ENCODE measurements at regions not wholly inside any gene's neighbourhood (a gene's known extent, or its start where the extent isn't known, plus 50 kb on each side); places are given as distances from the start of the nearest gene placed in this dataset.

DNA sequence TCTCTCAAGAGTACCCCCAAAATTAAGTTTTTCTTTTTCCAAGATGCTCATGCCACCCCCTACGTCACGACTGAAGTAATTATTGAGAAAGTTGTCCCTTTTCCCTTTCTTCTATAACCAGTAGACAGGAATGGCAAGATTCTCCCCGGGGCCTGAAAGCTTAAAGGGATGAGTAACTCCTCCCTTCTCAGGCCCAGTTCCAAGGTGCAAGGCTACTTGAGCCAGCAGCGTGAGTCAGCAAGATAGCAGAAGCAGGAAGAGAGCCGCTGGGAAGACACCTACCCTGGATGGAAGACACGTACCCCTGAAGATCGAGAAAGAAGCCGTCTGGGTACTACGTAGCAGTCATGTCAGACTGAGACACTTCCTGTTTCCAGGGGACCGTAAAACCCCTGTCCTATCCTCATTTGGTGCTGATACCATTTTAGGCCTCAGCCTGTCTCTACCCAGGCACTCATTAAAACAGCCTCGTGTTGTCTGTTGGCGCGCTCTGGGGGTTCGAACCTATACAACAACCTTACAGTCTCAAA, 241.0 kb downstream of the ADGRG6 start:
- Mint-ChIP-seq H3K27me3 (ENCODE audit: low read depth) (no peaks in the 10 kb centered on the region), H3K27ac (no peak overlapping the region)

DNA sequence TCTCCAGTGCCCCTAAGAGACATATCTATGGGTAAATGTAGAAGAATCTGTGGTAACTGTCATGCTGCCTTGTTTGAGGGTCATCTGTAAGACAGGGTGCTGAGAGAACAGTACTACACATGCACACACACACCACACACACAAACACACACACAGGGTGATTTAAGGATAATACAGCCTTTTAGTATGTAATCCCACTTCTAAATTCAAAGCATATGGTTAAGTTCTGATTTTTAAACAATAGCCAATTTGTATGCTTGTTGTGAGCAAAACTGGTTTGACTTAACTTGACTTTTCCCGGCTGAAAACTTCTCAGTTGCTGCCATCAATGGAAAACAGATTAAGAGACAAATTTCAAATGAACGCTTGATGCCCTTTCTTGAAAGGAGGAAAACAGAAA, 241.8 kb downstream of the ADGRG6 start:
- H3K9me3 Mint-ChIP-seq, result no peaks in the 10 kb centered on the region
- no peaks in the 10 kb centered on the region for H3K36me3 Mint-ChIP-seq (ENCODE audit: insufficient read depth in 2 of 2)
- H3K27ac Mint-ChIP-seq, result no peak overlapping the region
- H3K27me3 Mint-ChIP-seq (ENCODE audit: low read depth), result no peaks in the 10 kb centered on the region
- H3K4me3 Mint-ChIP-seq, result no peak overlapping the region
- ATAC-seq (replicated peaks in 1 of 2), result no peak
- peaks cover 33% of the 10 kb centered on the region for H3K4me1 Mint-ChIP-seq (ENCODE audit: low read depth)
- no peak for DNase-seq

More for the DNA sequence above, 241.0 kb downstream of the ADGRG6 start:
- Mint-ChIP-seq H3K36me3 (ENCODE audit: insufficient read depth in 2 of 2) (peaks cover 0 to 4% of the 10 kb centered on the region in 2 donors), H3K4me3 (no peak overlapping the region), H3K9me3 (no peaks in the 10 kb centered on the region), H3K4me1 (ENCODE audit: low read depth) (peaks cover 30% of the 10 kb centered on the region)
- DNase-seq, result no peak
- ATAC-seq (replicated peaks in 1 of 2), result no peak

DNA sequence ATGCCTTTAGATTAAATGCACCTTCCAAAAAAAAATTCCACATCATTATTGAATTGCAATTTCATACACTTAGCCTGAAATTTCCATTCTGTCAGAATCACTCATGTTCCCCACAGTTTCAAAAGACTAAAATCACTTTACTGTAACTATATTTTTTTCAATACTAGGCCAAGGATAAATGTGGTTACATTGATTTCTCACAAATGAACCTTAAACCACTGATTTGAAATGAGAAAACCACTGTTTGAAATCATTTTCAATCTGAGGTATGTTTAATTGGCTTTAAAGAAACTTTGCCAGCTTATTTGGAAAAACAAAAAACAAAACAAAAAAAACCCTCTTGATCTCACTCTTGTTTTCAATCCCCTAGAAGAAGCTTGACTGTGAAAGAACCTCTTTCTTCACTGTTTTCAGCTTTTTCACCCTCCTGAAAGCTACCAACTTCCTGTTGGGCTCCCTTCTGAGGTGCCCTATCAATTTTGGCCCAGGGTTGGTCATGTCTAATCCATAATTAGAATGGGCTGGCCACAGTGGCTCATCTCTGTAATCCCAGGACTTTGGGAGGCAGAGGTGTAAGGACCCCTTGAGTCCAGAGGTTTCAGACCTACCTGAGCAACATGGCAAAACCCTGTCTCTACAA, 242.5 kb downstream of the ADGRG6 start:
- ATAC-seq (replicated peaks in 1 of 2), result peak; percentile 78 to 84

DNA sequence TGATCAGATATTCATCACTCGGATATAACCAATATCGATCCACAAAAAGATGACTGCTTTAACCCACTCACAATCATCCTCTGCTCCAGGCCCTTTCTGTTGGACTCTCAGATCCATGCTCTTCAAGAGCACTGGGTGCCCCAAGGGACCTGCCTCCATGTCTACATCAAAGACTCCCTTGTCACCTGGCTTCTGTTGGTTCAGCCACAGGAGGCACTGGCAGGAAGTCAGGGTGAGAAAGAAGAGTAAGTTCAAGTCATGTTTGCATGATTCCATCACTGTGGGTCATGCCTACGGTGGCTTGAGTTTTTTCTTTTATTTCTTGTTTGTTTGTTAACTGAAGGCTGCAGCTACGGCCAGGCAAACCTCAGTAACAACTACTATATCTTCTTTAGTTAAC, 243.3 kb downstream of the ADGRG6 start:
- peak overlapping the region in 1 of 2 donors; percentile 10 for H3K4me3 Mint-ChIP-seq
- no peaks in the 10 kb centered on the region for H3K9me3 Mint-ChIP-seq
- H3K4me1 Mint-ChIP-seq (ENCODE audit: low read depth), result peaks cover 39% of the 10 kb centered on the region
- no peak overlapping the region for H3K27ac Mint-ChIP-seq
- no peaks in the 10 kb centered on the region for H3K27me3 Mint-ChIP-seq (ENCODE audit: low read depth)
- DNase-seq (peak in 1 of 2 donors; percentile 7), ATAC-seq (replicated peaks in 1 of 2) (peak; percentile 29 to 47)
- H3K36me3 Mint-ChIP-seq (ENCODE audit: insufficient read depth in 2 of 2), result no peaks in the 10 kb centered on the region

More for the DNA sequence above, 242.5 kb downstream of the ADGRG6 start:
- H3K27ac Mint-ChIP-seq, result peak overlapping the region; percentile 59
- H3K9me3 Mint-ChIP-seq, result no peaks in the 10 kb centered on the region
- no peak for DNase-seq
- H3K4me1 Mint-ChIP-seq (ENCODE audit: low read depth), result peaks cover 39% of the 10 kb centered on the region
- H3K4me3 Mint-ChIP-seq, result peak overlapping the region in 1 of 2 donors; percentile 3
- H3K27me3 Mint-ChIP-seq (ENCODE audit: low read depth), result no peaks in the 10 kb centered on the region
- no peaks in the 10 kb centered on the region for H3K36me3 Mint-ChIP-seq (ENCODE audit: insufficient read depth in 2 of 2)

DNA sequence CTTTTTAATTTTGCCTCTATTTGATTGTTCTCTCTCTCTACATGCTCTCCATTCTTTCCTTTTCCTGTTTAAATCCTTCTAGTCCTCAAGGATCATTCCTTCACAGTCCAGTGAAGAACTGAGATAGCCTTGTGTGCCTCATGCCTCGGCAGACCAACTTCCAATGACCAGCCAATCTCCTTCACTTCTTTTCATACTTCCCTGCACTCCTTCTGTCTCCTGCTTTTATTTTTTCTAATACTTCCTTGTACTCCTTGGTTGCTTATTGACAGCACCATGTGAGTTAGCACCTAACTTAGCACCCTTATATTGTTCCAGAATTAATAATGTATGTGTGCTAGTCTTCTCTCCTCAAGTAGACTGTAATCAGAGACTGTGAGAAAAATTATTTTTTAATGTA, 246.8 kb downstream of the ADGRG6 start:
- no peak overlapping the region for H3K4me3 Mint-ChIP-seq
- DNase-seq (no peak), ATAC-seq (replicated peaks in 1 of 2) (no peak)
- no peaks in the 10 kb centered on the region for H3K36me3 Mint-ChIP-seq (ENCODE audit: insufficient read depth in 2 of 2)
- H3K4me1 Mint-ChIP-seq (ENCODE audit: low read depth), result peaks cover 47% of the 10 kb centered on the region
- H3K9me3 Mint-ChIP-seq, result no peaks in the 10 kb centered on the region
- no peak overlapping the region for H3K27ac Mint-ChIP-seq
- H3K27me3 Mint-ChIP-seq (ENCODE audit: low read depth), result peaks cover 9% of the 10 kb centered on the region

DNA sequence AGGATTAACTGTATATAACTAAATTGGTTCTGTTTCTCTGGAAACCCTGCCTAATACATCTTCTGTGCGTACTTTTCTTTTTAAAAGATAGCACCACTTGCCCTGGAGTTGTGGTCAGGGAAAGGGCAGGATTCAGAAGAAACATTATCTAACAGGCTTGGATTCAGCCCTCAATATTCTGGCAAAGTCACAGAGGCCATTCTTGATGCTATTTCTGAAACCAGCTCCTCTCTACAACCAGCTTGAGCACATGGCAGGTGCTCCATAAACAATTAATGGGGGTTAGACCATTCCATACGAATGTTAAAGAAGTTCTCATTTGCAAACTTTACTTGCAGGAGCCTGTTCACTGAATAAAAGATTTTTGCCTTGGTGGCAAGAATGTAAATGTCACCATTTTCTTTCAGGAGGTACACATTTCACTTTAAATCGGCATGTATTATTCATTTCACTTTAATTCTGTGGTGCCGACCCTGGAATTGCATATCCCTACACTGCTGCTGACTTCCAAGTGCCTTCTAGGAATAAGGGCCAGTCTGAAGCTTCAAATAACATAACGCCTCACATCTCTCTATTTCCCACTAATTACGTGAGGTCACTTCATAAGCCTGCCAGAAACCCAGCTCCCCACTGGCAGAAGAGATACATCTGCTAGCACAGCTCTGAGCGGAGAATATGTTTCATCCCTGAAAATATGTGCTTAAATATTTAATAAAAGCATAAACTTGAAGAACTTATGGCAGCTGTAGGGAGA, 248.7 kb downstream of the ADGRG6 start:
- Mint-ChIP-seq H3K9me3 (no peaks in the 10 kb centered on the region), H3K27me3 (ENCODE audit: low read depth) (peaks cover 9% of the 10 kb centered on the region), H3K4me1 (ENCODE audit: low read depth) (peaks cover 28% of the 10 kb centered on the region), H3K4me3 (no peak overlapping the region), H3K27ac (no peak overlapping the region), H3K36me3 (ENCODE audit: insufficient read depth in 2 of 2) (no peaks in the 10 kb centered on the region)
- ATAC-seq (replicated peaks in 1 of 2) (no peak), DNase-seq (no peak)

DNA sequence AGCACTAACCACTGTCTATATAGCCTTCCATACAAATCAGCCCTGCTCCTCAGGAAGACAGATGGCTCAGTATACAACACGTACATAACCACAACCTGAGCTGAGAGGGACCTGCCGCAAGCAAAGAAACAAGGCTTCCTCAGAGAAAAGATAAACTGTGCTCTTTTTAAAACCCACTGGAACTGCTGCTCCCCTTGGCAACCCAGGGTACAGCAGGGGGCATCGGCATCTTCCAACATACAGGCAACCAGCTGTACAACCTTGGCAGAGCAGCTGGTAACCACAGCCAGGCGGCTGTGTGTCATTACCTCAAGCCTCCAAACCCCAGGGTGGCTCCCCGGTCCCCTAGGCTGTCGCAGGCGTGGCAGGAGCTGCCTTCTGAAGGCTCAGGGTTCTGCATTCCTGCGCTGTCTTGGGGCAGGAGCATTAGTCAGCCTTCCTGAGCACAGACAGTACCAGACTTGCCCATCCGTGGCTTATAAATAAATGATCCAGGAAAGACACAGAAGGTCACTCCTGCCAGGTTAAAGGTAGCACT, 249.5 kb downstream of the ADGRG6 start:
- ATAC-seq (replicated peaks in 1 of 2) (peak; percentile 97 to 100), DNase-seq (peak; percentile 45 to 69)
- Mint-ChIP-seq H3K9me3 (no peaks in the 10 kb centered on the region), H3K4me1 (ENCODE audit: low read depth) (peaks cover 23% of the 10 kb centered on the region), H3K27me3 (ENCODE audit: low read depth) (peaks cover 9% of the 10 kb centered on the region), H3K4me3 (peak overlapping the region in 1 of 2 donors; percentile 38), H3K36me3 (ENCODE audit: insufficient read depth in 2 of 2) (no peaks in the 10 kb centered on the region), H3K27ac (no peak overlapping the region)

DNA sequence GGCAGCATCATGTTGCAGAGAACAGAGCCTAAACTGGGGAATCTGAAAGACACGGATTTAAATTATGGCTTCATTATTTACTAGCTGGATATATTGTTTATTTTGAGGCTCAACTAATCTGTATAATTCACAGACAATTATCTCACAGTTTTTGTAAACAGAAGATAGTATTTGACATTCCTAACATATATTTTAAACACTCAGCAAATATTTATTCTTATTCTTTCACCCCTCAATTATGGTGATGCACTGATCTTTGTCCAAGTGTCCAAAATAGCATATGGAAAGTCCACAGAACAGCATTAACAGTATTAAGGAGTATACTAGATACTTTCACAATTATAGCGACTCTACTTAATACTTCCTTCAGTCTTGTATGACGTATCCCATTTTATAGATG, 257.0 kb downstream of the ADGRG6 start:
- Mint-ChIP-seq H3K9me3 (peaks cover 1 to 2% of the 10 kb centered on the region in 2 donors), H3K4me3 (no peak overlapping the region), H3K36me3 (ENCODE audit: insufficient read depth in 2 of 2) (peaks cover 0 to 1% of the 10 kb centered on the region in 2 donors), H3K27ac (no peak overlapping the region), H3K4me1 (ENCODE audit: low read depth) (peaks cover 26% of the 10 kb centered on the region), H3K27me3 (ENCODE audit: low read depth) (no peaks in the 10 kb centered on the region)
- ATAC-seq (replicated peaks in 1 of 2), result no peak
- DNase-seq, result no peak

DNA sequence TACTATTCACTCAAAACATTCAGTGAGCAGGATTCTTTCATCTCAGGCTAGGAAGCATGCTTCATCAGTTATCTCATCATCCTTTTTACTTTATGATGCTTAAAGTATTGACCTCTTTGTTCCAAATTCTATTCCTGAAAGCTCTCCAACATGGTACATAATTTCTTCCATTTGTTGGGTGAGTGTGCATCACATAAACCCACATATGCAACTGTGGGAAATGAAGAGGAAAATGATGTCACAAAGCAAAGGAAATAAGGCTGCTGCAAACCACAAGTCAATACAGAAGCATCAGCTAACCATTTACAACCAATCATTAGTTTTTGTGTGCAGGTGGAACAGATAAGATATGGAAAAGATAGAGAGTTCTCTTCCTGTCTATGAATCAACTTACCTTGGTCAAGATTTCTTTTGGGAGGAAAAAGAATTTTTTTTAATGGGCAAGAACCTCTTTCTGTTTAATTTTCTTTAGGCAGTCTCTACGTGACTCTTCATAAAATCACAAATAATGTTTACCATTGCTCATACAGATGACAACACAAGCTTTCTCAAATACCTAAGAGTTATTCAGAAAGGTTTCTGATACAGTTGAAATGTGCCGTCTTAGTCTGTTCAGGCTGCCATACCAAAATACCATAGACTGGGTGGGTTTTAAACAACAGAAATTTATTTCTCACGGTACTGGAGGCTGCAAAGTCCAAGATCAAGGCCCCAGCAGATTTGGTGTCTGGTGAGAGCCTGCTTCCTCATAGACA, 259.9 kb downstream of the ADGRG6 start:
- Mint-ChIP-seq H3K4me3 (peak overlapping the region in 1 of 2 donors; percentile 27), H3K27ac (peak overlapping the region; percentile 8), H3K36me3 (ENCODE audit: insufficient read depth in 2 of 2) (no peaks in the 10 kb centered on the region), H3K4me1 (ENCODE audit: low read depth) (peaks cover 40% of the 10 kb centered on the region), H3K27me3 (ENCODE audit: low read depth) (no peaks in the 10 kb centered on the region), H3K9me3 (peaks cover 1 to 2% of the 10 kb centered on the region in 2 donors)
- DNase-seq (no peak), ATAC-seq (replicated peaks in 1 of 2) (peak; percentile 41 to 48)

DNA sequence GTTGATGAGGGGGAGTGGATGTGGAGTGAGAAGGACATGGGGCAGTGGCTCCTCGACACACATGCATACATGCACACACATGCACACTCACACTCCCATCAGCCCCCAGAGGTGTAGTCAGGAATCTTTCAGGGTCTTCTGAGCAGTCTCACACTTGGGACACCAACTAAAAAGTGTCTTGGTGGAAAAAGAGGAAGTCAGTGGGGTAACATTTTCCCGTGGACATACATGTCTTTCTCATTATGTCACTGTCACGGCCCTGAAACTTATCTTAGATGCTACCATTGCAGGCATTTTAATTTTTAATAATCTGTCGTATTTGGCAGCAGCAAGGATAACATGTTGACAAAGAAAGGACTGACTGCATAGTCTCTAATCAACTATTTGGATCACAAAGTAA, 261.1 kb downstream of the ADGRG6 start:
- no peak for ATAC-seq (replicated peaks in 1 of 2)
- Mint-ChIP-seq H3K4me1 (ENCODE audit: low read depth) (peaks cover 52% of the 10 kb centered on the region), H3K36me3 (ENCODE audit: insufficient read depth in 2 of 2) (no peaks in the 10 kb centered on the region), H3K4me3 (no peak overlapping the region), H3K27me3 (ENCODE audit: low read depth) (no peaks in the 10 kb centered on the region), H3K27ac (no peak overlapping the region), H3K9me3 (peaks cover 0 to 1% of the 10 kb centered on the region in 2 donors)
- no peak for DNase-seq

DNA sequence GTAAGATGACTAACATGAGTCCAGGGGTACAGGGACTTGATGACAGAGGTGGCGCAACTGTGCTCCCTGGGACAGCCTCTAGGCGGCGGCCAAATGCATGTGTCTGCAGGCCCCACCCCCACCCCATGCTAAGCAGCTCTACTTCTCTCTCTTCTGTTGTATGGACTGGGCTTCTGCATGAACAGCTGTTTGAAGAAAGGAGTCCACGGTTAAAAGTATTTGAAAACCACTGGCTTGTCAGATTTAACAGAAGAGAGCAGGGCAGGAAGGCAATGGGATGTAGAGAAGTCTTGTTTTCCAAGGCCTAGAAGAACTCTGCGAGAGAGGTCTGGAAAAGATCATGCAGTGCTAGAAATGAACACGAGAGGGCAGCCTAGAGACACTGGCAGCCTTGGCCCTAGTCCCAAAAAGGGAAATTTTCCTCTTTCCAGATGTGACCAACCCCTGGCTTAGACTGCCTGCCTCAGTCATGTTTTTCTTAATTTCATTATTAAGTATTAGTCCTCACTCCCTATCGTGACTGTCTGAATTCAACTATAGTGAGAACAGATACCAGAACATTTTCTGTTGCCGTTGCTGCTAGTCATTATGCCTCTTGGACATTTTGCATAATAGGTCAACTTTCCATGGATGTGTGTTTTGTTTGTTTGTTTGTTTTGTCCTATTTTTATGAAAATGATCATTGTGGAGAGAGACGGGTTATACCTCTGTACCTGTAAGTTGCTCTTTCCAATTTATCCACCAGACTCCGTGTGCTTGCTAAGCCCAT, 265.0 kb downstream of the ADGRG6 start:
- H3K27me3 Mint-ChIP-seq (ENCODE audit: low read depth), result no peaks in the 10 kb centered on the region
- peak; percentile 48 to 59 for DNase-seq
- no peak overlapping the region for H3K27ac Mint-ChIP-seq
- no peaks in the 10 kb centered on the region for H3K36me3 Mint-ChIP-seq (ENCODE audit: insufficient read depth in 2 of 2)
- peak; percentile 36 to 49 for ATAC-seq (replicated peaks in 1 of 2)
- H3K4me1 Mint-ChIP-seq (ENCODE audit: low read depth), result peaks cover 69% of the 10 kb centered on the region
- no peak overlapping the region for H3K4me3 Mint-ChIP-seq
- H3K9me3 Mint-ChIP-seq, result no peaks in the 10 kb centered on the region

DNA sequence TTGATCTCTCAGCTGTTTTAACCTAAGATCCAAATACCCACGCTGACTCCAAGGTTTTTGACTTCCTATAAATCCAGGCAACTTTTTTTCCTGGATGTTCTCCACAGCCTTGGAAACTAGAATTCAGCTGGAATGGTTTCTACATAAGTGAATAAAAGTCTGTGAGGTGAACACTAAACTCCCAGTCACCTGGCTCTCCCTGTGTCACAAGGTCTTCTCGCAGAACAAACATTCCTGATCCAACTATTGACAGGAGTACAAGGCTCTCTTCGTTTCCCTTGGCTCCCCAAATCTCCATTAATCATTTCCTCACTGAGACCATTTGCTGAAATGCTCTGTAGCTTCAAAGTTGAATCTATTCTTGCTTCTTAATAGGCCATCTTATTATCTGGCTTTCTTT, 265.7 kb downstream of the ADGRG6 start:
- H3K9me3 Mint-ChIP-seq, result no peaks in the 10 kb centered on the region
- no peak overlapping the region for H3K4me3 Mint-ChIP-seq
- ATAC-seq (replicated peaks in 1 of 2) (no peak), DNase-seq (no peak)
- no peak overlapping the region for H3K27ac Mint-ChIP-seq
- peaks cover 63% of the 10 kb centered on the region for H3K4me1 Mint-ChIP-seq (ENCODE audit: low read depth)
- no peaks in the 10 kb centered on the region for H3K36me3 Mint-ChIP-seq (ENCODE audit: insufficient read depth in 2 of 2)
- no peaks in the 10 kb centered on the region for H3K27me3 Mint-ChIP-seq (ENCODE audit: low read depth)
